IgD-negative memory B cell (primary cell): ENCODE measurements at regions not wholly inside any gene's neighbourhood (a gene's known extent, or its start where the extent isn't known, plus 50 kb on each side); places are given as distances from the start of the nearest gene placed in this dataset.

Experiments
- H3K27ac Mint-ChIP-seq, 3 donors: one replicate each; pipeline ENCODE4 v1.8.0; 2020 to 2022; ENCODE audit warnings: mild to moderate bottlenecking in 3 of 3, mixed read lengths in 3 of 3, moderate library complexity in 1 of 3
- H3K27me3 Mint-ChIP-seq: one replicate; pipeline ENCODE4 v1.8.0; 2021; ENCODE audit warnings: mixed read lengths
- H3K36me3 Mint-ChIP-seq: one replicate; pipeline ENCODE4 v1.8.0; 2020; ENCODE audit warnings: mild to moderate bottlenecking, mixed read lengths
- H3K4me1 Mint-ChIP-seq, 3 donors: one replicate each; pipeline ENCODE4 v1.8.0; 2020 to 2022; ENCODE audit warnings: mixed read lengths in 3 of 3, mild to moderate bottlenecking in 1 of 3
- H3K4me3 Mint-ChIP-seq, 4 donors: one replicate each; pipeline ENCODE4 v1.8.0; 2020 to 2022; ENCODE audit warnings: mild to moderate bottlenecking in 4 of 4, mixed read lengths in 4 of 4, moderate library complexity in 3 of 4
- H3K9me3 Mint-ChIP-seq, 3 donors: one replicate each; pipeline ENCODE4 v1.8.0; 2020 to 2021; ENCODE audit warnings: mixed read lengths in 3 of 3, mild to moderate bottlenecking in 1 of 3

DNA sequence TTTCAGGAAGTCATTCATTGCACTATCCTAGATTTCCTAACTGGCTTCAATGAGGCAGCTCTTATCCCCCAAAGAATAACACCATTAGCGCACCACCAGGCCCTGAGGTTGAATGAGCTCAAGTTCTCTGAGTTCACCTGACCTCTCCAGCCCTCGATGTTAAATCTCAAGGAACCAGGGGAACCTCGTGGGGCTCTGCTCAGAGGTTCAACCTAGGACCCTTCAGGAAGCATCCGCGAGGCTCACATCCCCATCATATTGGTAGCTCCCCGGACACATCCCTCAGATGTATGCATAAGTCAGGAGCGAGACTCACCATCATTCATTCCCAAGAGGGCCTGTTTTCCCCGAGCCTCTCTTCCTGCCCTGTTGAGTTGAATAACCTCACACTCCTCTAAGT is 145.6 kb upstream of the KLHL29 start:
- H3K4me3 Mint-ChIP-seq = no peak overlapping the region
- H3K27ac Mint-ChIP-seq = no peak overlapping the region
- peaks cover 0 to 3% (median 0%) of the 10 kb centered on the region in 3 donors for H3K9me3 Mint-ChIP-seq
- H3K36me3 Mint-ChIP-seq = no peaks in the 10 kb centered on the region
- H3K27me3 Mint-ChIP-seq = peaks cover 2% of the 10 kb centered on the region
- H3K4me1 Mint-ChIP-seq = no peaks in the 10 kb centered on the region

DNA sequence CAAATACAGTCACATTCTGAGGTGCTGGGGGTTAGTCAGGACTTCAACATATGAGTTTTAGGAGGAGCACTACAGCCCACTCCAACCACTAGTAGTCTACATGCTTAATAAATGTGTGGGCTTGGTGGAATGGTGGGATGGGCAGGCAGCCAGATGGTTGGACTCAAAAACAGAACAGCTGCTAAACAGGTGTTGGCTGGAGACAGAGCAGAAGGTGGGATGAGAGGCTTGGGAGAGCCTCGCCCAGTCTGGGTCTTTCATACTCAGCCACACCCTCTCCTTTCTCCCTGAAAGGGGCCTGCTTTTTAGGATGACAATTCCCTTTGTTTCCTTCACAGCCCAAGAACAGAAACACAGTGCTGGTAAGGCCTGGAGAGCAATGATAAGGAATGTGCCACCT is 143.9 kb upstream of the KLHL29 start:
- H3K4me1 Mint-ChIP-seq = no peaks in the 10 kb centered on the region
- H3K27ac Mint-ChIP-seq = no peak overlapping the region
- H3K27me3 Mint-ChIP-seq = peaks cover 2% of the 10 kb centered on the region
- peaks cover 0 to 3% (median 0%) of the 10 kb centered on the region in 3 donors for H3K9me3 Mint-ChIP-seq
- H3K4me3 Mint-ChIP-seq = no peak overlapping the region
- no peaks in the 10 kb centered on the region for H3K36me3 Mint-ChIP-seq

- H3K36me3 Mint-ChIP-seq = no peaks in the 10 kb centered on the region
- no peak overlapping the region for H3K27ac Mint-ChIP-seq
- H3K27me3 Mint-ChIP-seq = peaks cover 2% of the 10 kb centered on the region
- no peak overlapping the region for H3K4me3 Mint-ChIP-seq
- peaks cover 0 to 3% (median 0%) of the 10 kb centered on the region in 3 donors for H3K9me3 Mint-ChIP-seq
- no peaks in the 10 kb centered on the region for H3K4me1 Mint-ChIP-seq
These were observed 143.3 kb upstream of the KLHL29 start for GRCh38 chr2:23241611-23242245.

- Mint-ChIP-seq H3K4me1 (no peaks in the 10 kb centered on the region), H3K27me3 (peaks cover 4% of the 10 kb centered on the region), H3K9me3 (peaks cover 0 to 3% (median 0%) of the 10 kb centered on the region in 3 donors)
These were observed 141.8 kb upstream of the KLHL29 start for GRCh38 chr2:23243073-23243659.

GRCh38 chr2:23244617-23245016 is 140.4 kb upstream of the KLHL29 start:
- Mint-ChIP-seq H3K9me3 (peaks cover 0 to 3% (median 0%) of the 10 kb centered on the region in 3 donors), H3K4me1 (no peaks in the 10 kb centered on the region), H3K4me3 (no peak overlapping the region), H3K36me3 (no peaks in the 10 kb centered on the region), H3K27me3 (peaks cover 4% of the 10 kb centered on the region), H3K27ac (no peak overlapping the region)

More at GRCh38 chr2:23243073-23243659, 141.8 kb upstream of the KLHL29 start:
- no peak overlapping the region for H3K27ac Mint-ChIP-seq
- H3K4me3 Mint-ChIP-seq = no peak overlapping the region
- H3K36me3 Mint-ChIP-seq = no peaks in the 10 kb centered on the region

DNA sequence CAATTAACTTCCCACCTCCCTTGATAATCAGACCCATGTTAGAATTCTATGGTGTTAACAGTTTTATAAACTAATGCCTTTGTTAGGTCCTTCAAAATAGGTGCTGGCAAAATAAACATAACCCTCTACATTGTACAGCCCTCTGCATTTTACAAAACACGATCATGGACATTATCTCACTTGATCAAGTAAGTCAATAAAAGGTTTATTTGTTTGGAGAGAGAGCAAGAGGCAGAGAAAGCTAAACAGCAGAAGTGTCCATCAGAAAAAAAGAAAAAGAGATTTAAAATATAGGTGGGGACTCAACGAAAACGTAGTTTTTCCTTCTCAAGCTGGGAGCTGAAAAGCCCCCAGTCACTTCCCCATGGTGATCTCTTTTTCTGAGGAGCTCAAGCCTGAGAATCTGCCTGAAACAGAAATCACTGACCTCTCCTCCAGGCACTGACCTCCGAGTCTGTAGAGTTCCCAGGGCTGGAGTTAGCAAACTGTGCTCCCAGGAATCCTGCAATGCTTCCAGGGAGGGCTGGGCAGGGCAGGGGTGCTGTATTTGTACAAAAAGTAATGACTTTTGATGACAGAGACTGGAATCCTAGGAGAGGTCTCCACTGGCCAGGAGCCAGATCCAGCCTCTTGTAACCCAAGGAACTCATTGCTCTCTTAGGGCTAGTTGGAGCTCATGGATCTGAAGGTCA is 137.8 kb upstream of the KLHL29 start:
- Mint-ChIP-seq H3K27ac (no peak overlapping the region), H3K36me3 (no peaks in the 10 kb centered on the region), H3K4me1 (no peaks in the 10 kb centered on the region), H3K27me3 (peaks cover 9% of the 10 kb centered on the region), H3K9me3 (no peaks in the 10 kb centered on the region), H3K4me3 (no peak overlapping the region)

DNA sequence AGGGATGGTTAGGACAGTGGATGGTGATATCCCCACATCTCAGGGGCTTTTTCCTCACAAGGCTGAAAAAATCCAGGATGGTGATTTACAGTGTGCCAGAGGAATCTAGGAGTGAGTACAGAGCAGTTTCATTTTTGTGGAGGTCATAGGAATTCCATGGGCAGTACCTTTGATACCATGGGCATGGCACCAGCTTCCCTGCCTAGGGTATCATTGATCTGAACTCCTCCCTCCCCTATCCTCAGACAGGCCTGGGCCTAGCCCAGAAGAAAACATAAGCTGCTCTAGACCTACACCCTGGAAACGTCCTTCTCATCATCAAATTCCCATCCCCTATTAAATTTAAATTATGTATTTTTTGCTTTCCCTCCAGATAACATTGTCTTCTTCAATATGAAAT is 136.3 kb upstream of the KLHL29 start:
- H3K9me3 Mint-ChIP-seq = peaks cover 0 to 2% (median 0%) of the 10 kb centered on the region in 3 donors
- H3K4me3 Mint-ChIP-seq = no peak overlapping the region
- no peaks in the 10 kb centered on the region for H3K36me3 Mint-ChIP-seq
- peaks cover 9% of the 10 kb centered on the region for H3K27me3 Mint-ChIP-seq
- H3K27ac Mint-ChIP-seq = no peak overlapping the region
- no peaks in the 10 kb centered on the region for H3K4me1 Mint-ChIP-seq

- Mint-ChIP-seq H3K36me3 (no peaks in the 10 kb centered on the region), H3K9me3 (peaks cover 0 to 2% (median 0%) of the 10 kb centered on the region in 3 donors), H3K4me3 (no peak overlapping the region), H3K27ac (no peak overlapping the region), H3K4me1 (no peaks in the 10 kb centered on the region), H3K27me3 (peaks cover 9% of the 10 kb centered on the region)
These were observed 135.6 kb upstream of the KLHL29 start for GRCh38 chr2:23249348-23249747.

DNA sequence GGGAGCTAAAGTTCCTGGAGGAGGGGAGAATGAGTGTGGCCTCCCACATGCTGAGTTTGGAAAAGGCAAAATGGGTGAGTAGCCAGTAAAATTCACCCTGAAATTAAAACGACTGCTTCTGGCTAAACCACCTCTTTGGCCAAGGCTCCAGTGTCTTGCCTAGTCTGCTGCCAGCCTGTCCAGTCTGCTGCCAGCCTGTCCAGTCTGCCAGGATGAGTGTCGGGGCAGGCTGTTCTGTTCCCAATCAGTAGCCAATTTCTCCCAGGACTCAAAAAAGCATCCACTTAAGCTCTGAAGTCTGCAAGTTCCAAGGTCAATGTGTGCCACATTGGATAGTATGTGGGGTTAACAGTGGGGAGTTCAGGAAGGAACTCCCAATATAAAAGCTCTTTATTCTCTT is 134.6 kb upstream of the KLHL29 start:
- Mint-ChIP-seq H3K4me3 (no peak overlapping the region), H3K9me3 (peaks cover 0 to 2% (median 0%) of the 10 kb centered on the region in 3 donors), H3K4me1 (no peaks in the 10 kb centered on the region), H3K27me3 (peaks cover 9% of the 10 kb centered on the region), H3K36me3 (no peaks in the 10 kb centered on the region), H3K27ac (no peak overlapping the region)

DNA sequence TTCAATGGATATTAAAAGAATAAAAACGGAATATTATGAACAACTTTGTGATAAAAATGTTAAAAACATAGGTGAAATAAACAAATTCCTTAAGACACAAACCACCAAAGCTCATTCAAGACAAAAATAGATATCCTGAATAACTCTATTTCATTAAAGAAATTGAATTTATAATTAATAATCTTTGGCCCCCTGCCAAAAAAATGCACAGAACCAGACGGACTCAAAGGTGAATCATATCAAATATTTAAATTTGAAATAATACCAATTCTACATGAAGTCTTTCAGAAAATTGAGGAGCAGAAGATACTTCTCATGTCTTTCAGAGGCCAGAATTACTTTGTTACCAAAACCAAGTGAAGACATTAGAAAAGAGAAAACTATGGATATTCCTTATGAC is 128.3 kb upstream of the KLHL29 start:
- Mint-ChIP-seq H3K36me3 (no peaks in the 10 kb centered on the region), H3K9me3 (peaks cover 0 to 2% (median 0%) of the 10 kb centered on the region in 3 donors), H3K4me1 (no peaks in the 10 kb centered on the region), H3K4me3 (no peak overlapping the region), H3K27ac (no peak overlapping the region), H3K27me3 (no peaks in the 10 kb centered on the region)

- Mint-ChIP-seq H3K4me3 (peak overlapping the region in 1 of 4 donors; percentile 23), H3K36me3 (no peaks in the 10 kb centered on the region), H3K27me3 (peaks cover 1% of the 10 kb centered on the region), H3K27ac (no peak overlapping the region), H3K4me1 (no peaks in the 10 kb centered on the region), H3K9me3 (no peaks in the 10 kb centered on the region)
These were observed 124.4 kb upstream of the KLHL29 start for GRCh38 chr2:23260621-23261020.

DNA sequence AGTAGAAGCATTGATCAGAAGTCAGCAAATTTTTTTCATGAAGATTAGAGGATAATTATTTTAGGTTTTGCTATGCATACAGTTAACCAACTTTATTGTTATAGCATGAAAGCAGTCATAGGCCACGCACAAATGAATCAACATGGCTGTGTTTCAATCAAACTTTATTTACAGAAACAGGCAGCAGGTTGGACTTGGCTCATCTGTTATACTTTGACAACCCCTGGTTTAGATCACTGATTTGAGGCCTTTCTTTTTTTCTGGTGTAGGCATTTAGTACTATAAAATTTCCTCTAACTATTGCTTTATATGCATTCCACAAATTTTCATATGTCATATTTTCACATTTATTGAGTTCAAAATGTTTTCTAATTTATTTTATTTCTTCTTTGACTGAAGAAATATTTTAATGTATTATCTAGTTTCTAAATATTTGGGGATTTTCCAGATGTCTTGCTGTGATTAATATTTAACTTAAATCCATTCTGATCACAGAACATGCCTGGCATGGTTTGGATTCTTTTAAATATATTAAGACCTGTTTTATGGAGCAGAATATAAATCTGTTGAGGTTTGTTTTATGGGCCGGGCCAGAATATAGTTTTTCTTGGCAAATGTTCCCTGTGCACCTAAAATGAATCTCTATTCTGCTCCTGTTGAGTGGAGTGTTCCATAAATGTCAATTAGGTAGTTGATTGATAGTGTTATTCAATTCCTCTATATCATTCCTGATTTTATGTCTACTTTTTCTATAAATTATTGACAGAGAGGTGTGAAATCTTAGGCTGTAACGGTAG is 116.3 kb upstream of the KLHL29 start:
- peaks cover 11% of the 10 kb centered on the region for H3K27me3 Mint-ChIP-seq
- H3K27ac Mint-ChIP-seq = no peak overlapping the region
- H3K36me3 Mint-ChIP-seq = no peaks in the 10 kb centered on the region
- no peaks in the 10 kb centered on the region for H3K4me1 Mint-ChIP-seq
- no peak overlapping the region for H3K4me3 Mint-ChIP-seq
- H3K9me3 Mint-ChIP-seq = no peaks in the 10 kb centered on the region

DNA sequence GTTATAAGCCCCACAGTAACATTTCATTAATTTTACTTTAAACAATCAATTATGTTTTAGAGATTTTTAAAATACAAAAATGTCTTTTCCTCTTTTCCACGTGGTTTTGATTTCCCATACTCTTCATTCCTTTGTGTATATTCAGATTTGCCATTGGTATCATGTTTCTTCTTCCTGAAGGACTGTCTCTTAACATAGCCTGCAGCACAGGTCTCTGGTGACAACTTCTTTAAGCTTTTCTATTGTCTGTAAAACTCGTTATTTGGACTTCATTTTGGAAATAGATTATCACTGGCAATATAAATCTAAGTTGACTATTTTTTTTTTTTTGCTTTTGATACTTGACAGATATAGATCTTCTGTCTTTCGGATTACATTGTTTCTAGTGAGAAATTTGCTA is 115.2 kb upstream of the KLHL29 start:
- Mint-ChIP-seq H3K27me3 (peaks cover 13% of the 10 kb centered on the region), H3K4me3 (no peak overlapping the region)

GRCh38 chr2:23270810-23271209 is 114.2 kb upstream of the KLHL29 start:
- Mint-ChIP-seq H3K27me3 (peaks cover 13% of the 10 kb centered on the region), H3K27ac (no peak overlapping the region), H3K9me3 (peaks cover 0 to 1% (median 0%) of the 10 kb centered on the region in 3 donors), H3K36me3 (no peaks in the 10 kb centered on the region), H3K4me1 (no peaks in the 10 kb centered on the region), H3K4me3 (no peak overlapping the region)

More for the DNA sequence above, 115.2 kb upstream of the KLHL29 start:
- no peaks in the 10 kb centered on the region for H3K36me3 Mint-ChIP-seq
- H3K27ac Mint-ChIP-seq = no peak overlapping the region
- H3K4me1 Mint-ChIP-seq = no peaks in the 10 kb centered on the region
- peaks cover 0 to 1% (median 0%) of the 10 kb centered on the region in 3 donors for H3K9me3 Mint-ChIP-seq

DNA sequence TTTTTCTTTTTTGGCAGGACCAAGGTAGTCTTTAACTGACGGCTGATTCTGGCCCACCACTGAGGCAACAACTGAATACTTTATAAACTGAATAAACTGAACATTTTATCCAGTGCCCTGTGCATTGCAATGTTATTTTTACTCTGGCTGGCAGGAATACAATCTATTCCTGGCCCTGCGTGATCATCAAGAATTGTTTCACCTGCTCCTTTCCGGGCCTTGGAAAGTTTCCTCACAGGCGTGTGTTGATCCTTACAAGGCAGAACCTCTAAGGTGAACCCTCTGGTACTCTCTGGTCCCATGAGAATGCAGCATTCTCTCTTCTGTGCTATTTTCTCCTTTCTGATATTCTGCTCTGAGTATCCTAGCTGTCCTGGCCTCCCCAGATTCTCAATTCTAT is 113.7 kb upstream of the KLHL29 start:
- H3K4me3 Mint-ChIP-seq = no peak overlapping the region
- H3K27me3 Mint-ChIP-seq = peaks cover 13% of the 10 kb centered on the region
- H3K9me3 Mint-ChIP-seq = peaks cover 0 to 1% (median 0%) of the 10 kb centered on the region in 3 donors
- no peaks in the 10 kb centered on the region for H3K36me3 Mint-ChIP-seq
- no peaks in the 10 kb centered on the region for H3K4me1 Mint-ChIP-seq
- no peak overlapping the region for H3K27ac Mint-ChIP-seq
